NCI-H2029 treated with DMSO at 0.1 percent for 48 hours (cell line): ENCODE measurements at regions not wholly inside any gene's neighbourhood (a gene's known extent, or its start where the extent isn't known, plus 50 kb on each side); places are given as distances from the start of the nearest gene placed in this dataset.
"Not testable (repeated sequence)": the region's sequence is repeated elsewhere in the genome, so short reads cannot be mapped to it uniquely, and the experiment has no call there.

Experiments used
- DNase-seq: peaks from one replicate; lab custom pipeline; 2025; lab: John Stamatoyannopoulos, UW

- DNase-seq, result no peak
These were observed 194.8 kb upstream of the HMCN1 start for GRCh38 chr1:185539277-185539943.

- DNase-seq, result not testable (repeated sequence)
These were observed 195.8 kb upstream of the HMCN1 start for GRCh38 chr1:185538309-185538898.

GRCh38 chr1:185537596-185537995 is 196.6 kb upstream of the HMCN1 start:
- DNase-seq, result no peak

- no peak for DNase-seq
These were observed 197.8 kb upstream of the HMCN1 start for GRCh38 chr1:185536165-185536920.

- DNase-seq, result peak; percentile 72
These were observed 198.6 kb upstream of the HMCN1 start for GRCh38 chr1:185535621-185536020.

GRCh38 chr1:185534801-185535200 is 199.4 kb upstream of the HMCN1 start:
- peak; percentile 99 for DNase-seq

- peak; percentile 26 for DNase-seq
These were observed 200.6 kb upstream of the HMCN1 start for GRCh38 chr1:185533596-185533995.

GRCh38 chr1:185532856-185533255 is 201.3 kb upstream of the HMCN1 start:
- no peak for DNase-seq

GRCh38 chr1:185531838-185532237 is 202.4 kb upstream of the HMCN1 start:
- DNase-seq, result no peak

GRCh38 chr1:185530215-185530614 is 204.0 kb upstream of the HMCN1 start:
- DNase-seq, result no peak

GRCh38 chr1:185529673-185530072 is 204.5 kb upstream of the HMCN1 start:
- DNase-seq, result no peak

- DNase-seq, result no peak
These were observed 206.0 kb upstream of the HMCN1 start for GRCh38 chr1:185528084-185528676.

- DNase-seq, result no peak
These were observed 207.6 kb upstream of the HMCN1 start for GRCh38 chr1:185526344-185527307.

- no peak for DNase-seq
These were observed 203.3 kb upstream of the IVNS1ABP start for GRCh38 chr1:185520188-185520920.

GRCh38 chr1:185517808-185518419 is 200.9 kb upstream of the IVNS1ABP start:
- no peak for DNase-seq

- not testable (repeated sequence) for DNase-seq
These were observed 200.3 kb upstream of the IVNS1ABP start for GRCh38 chr1:185517301-185517700.

- DNase-seq, result no peak
These were observed 198.7 kb upstream of the IVNS1ABP start for GRCh38 chr1:185515696-185516095.

- DNase-seq, result no peak
These were observed 197.3 kb upstream of the IVNS1ABP start for GRCh38 chr1:185514311-185514710.

- DNase-seq, result no peak
These were observed 195.4 kb upstream of the IVNS1ABP start for GRCh38 chr1:185512442-185512841.

- no peak for DNase-seq
These were observed 184.1 kb upstream of the IVNS1ABP start for GRCh38 chr1:185501099-185501498.
